ENCODE measurements at regions not wholly inside any gene's neighbourhood (a gene's known extent, or its start where the extent isn't known, plus 50 kb on each side); places are given as distances from the start of the nearest gene placed in this dataset.

DNA sequence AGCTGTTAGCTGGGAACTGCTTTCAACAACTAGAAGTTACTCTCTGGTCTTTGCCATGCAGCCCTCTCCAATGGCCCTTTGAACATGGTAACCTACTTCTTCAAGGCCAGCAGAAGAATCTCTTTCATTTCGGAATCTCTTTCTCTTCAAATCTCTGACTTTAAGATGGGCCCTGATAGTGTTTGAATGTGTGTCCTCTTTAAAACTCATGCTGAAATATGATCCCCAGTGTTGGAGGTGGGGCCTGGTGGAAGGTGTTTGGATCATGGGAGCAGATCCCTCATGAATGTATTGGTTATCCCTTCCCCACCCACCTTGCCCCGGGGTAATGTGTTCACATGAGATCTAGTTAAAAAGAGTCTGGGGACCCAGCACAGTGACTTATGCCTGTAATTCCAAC, 54.5 kb upstream of the SOX13 start:
- H3K27me3 ChIP-seq (ENCODE audit: insufficient read depth, low read length), result no peaks in the 10 kb centered on the region
- no peak overlapping the region for H2AK5ac ChIP-seq (ENCODE audit: low read length)
- no peak overlapping the region for H2AFZ ChIP-seq (ENCODE audit: insufficient read depth, low read length, poor library complexity)
- H3K36me3 ChIP-seq (ENCODE audit: control insufficient read depth in 1 of 2, insufficient read depth in 2 of 2, low read length in 2 of 2), result no peaks in the 10 kb centered on the region
- H3K27ac ChIP-seq (ENCODE audit: low read depth, low read length), result no peak overlapping the region
- H3K4ac ChIP-seq (ENCODE audit: low read depth, low read length), result no peak overlapping the region
- no peak overlapping the region for H2BK5ac ChIP-seq (ENCODE audit: low read depth, low read length, poor library complexity)
- no peaks in the 10 kb centered on the region for H3K79me2 ChIP-seq (ENCODE audit: control insufficient read depth, insufficient read depth, low read length, poor library complexity)
- peaks cover 2% of the 10 kb centered on the region for H3K79me1 ChIP-seq (ENCODE audit: low read length)
- H4K91ac ChIP-seq (ENCODE audit: low read depth, low read length), result no peak overlapping the region
- no peak overlapping the region for H4K8ac ChIP-seq (ENCODE audit: low read depth, low read length)
- H3K9me3 ChIP-seq (ENCODE audit: insufficient read depth, low read depth, low read length), result no peaks in the 10 kb centered on the region
- no peak overlapping the region for H3K18ac ChIP-seq (ENCODE audit: low read length)
- H3K9ac ChIP-seq (ENCODE audit: low read length), result no peak overlapping the region
- peaks cover 3 to 4% of the 10 kb centered on the region in 2 experiments for H3K4me1 ChIP-seq (ENCODE audit: control insufficient read depth in 1 of 2, insufficient read depth in 2 of 2, low read length in 2 of 2)
- no peak overlapping the region for H3K4me2 ChIP-seq (ENCODE audit: low read length)
- H2BK120ac ChIP-seq (ENCODE audit: insufficient read depth, low read length, poor library complexity), result no peak overlapping the region
- no peak overlapping the region for H3K23ac ChIP-seq (ENCODE audit: low read length)
- H3K4me3 ChIP-seq (ENCODE audit: low read depth, low read length), result no peak overlapping the region
- no CpG with 5 or more reads among the region's 2 CpGs for WGBS (ENCODE audit: extremely low coverage, insufficient coverage, insufficient read length)
- H4K12ac ChIP-seq (ENCODE audit: low read depth, low read length), result no peak overlapping the region
- no peak overlapping the region for H3K14ac ChIP-seq (ENCODE audit: low read length)
- peak in 1 of 2 donors; percentile 10 for DNase-seq
- no peak overlapping the region for H2BK12ac ChIP-seq (ENCODE audit: low read length)

Data from trophoblast cell (in vitro differentiated cells and primary cell).